ENCODE measurements at regions not wholly inside any gene's neighbourhood (a gene's known extent, or its start where the extent isn't known, plus 50 kb on each side); places are given as distances from the start of the nearest gene placed in this dataset.

GRCh38 chrX:131918839-131919238, 104.3 kb upstream of the STK26 start (continued):
- TF ChIP-seq ELF1 (IDR thresholded peaks at IDR 0.05) = no peak
- no peak for TF ChIP-seq TEAD4 (IDR thresholded peaks at IDR 0.05; ENCODE audit: borderline replicate concordance, insufficient read depth)
- no peak for TF ChIP-seq SIN3A (IDR thresholded peaks at IDR 0.05; ENCODE audit: borderline replicate concordance, low read depth, low read length)
- no peak for TF ChIP-seq GABPA (IDR thresholded peaks at IDR 0.05; ENCODE audit: low read depth)

- Histone ChIP-seq H3K4me2 (no peak overlapping the region), H3K27me3 (ENCODE audit: insufficient read depth) (no peaks in the 10 kb centered on the region; the same call in 1 of the 2 replicates), H3F3A (replicated peaks; ENCODE audit: insufficient read depth) (no peaks in the 10 kb centered on the region), H4K20me1 (ENCODE audit: insufficient read depth) (no peaks in the 10 kb centered on the region), H3K9ac (no peak overlapping the region), H3K79me2 (ENCODE audit: insufficient read depth) (no peaks in the 10 kb centered on the region), H3K9me3 (no peaks in the 10 kb centered on the region), H3K4me1 (ENCODE audit: control insufficient read depth in 1 of 2, insufficient read depth in 2 of 2, low read depth in 1 of 2, low read length in 1 of 2) (no peaks in the 10 kb centered on the region), H3K4me3 (ENCODE audit: low read depth in 2 of 2, low read length in 1 of 2) (no peak overlapping the region), H3K36me3 (replicated peaks in 1 of 2; ENCODE audit: control insufficient read depth in 1 of 2, insufficient read depth in 2 of 2, low read length in 1 of 2) (no peaks in the 10 kb centered on the region), H3K27ac (ENCODE audit: low read depth in 2 of 2, low read length in 1 of 2) (no peak overlapping the region), H2AFZ (ENCODE audit: low read depth) (no peak overlapping the region), H3K9me2 (no peaks in the 10 kb centered on the region)
- TF ChIP-seq MXI1 (IDR thresholded peaks at IDR 0.05; ENCODE audit: low read depth, low read length) = no peak
- TF ChIP-seq NRF1 (IDR thresholded peaks at IDR 0.05; ENCODE audit: low read depth, low read length) = no peak
- TF ChIP-seq FOXJ3 (CRISPR knock-in tag; IDR thresholded peaks at IDR 0.05) = no peak
- no peak for TF ChIP-seq POLR2AphosphoS5 (IDR thresholded peaks at IDR 0.05; ENCODE audit: low read depth, low read length)
- no peak for TF ChIP-seq RCOR1 (IDR thresholded peaks at IDR 0.05; ENCODE audit: low read length)
- no peak for TF ChIP-seq REST (IDR thresholded peaks at IDR 0.05; ENCODE audit: low read depth, low read length)
- TF ChIP-seq YY1 (IDR thresholded peaks at IDR 0.05; ENCODE audit: low read depth) = no peak
- TF ChIP-seq RFX5 (IDR thresholded peaks at IDR 0.05; ENCODE audit: low read length) = no peak
- TF ChIP-seq NFIC (IDR thresholded peaks at IDR 0.05; ENCODE audit: borderline replicate concordance) = no peak
- TF ChIP-seq SIN3A (IDR thresholded peaks at IDR 0.05; ENCODE audit: borderline replicate concordance, low read depth, low read length) = no peak
- TF ChIP-seq RXRA (IDR thresholded peaks at IDR 0.05; ENCODE audit: borderline replicate concordance, low read depth) = no peak
- TF ChIP-seq USF1 (IDR thresholded peaks at IDR 0.05; ENCODE audit: borderline replicate concordance, low read depth) = no peak
- DNase-seq = no peak
- ChIA-PET CTCF (interaction anchor here (1.1 kb wide), 1 partner anchor 79 kb away, joined by 3 read pairs; no protein-coding TSS in a partner anchor), POLR2A (no interaction called here)
- 27% methylated on average over 2 of the region's 5 CpGs for WGBS (ENCODE audit: low lambda C conversion rate)
These were observed 99.4 kb upstream of the STK26 start for GRCh38 chrX:131923614-131924250.

All from SK-N-SH (cell line).